ENCODE measurements at regions not wholly inside any gene's neighbourhood (a gene's known extent, or its start where the extent isn't known, plus 50 kb on each side); places are given as distances from the start of the nearest gene placed in this dataset.

GRCh38 chr13:63546524-63546923 lies 2130.9 kb upstream of the PCDH20 start:
- Histone ChIP-seq H3K4me3 (ENCODE audit: low read length, poor library complexity, severe bottlenecking) (no peak overlapping the region), H4K20me1 (ENCODE audit: insufficient read depth, low read length, poor library complexity, severe bottlenecking) (no peaks in the 10 kb centered on the region), H3K4me2 (ENCODE audit: low read depth, low read length, poor library complexity, severe bottlenecking) (no peak overlapping the region), H3K36me3 (ENCODE audit: insufficient read depth, low read length) (no peaks in the 10 kb centered on the region), H3K79me2 (ENCODE audit: insufficient read depth, low read length) (no peaks in the 10 kb centered on the region), H3K9ac (ENCODE audit: low read depth, low read length, poor library complexity, severe bottlenecking) (no peak overlapping the region), H3K9me2 (replicated peaks; ENCODE audit: low read depth, low read length) (no peaks in the 10 kb centered on the region), H3K4me1 (ENCODE audit: insufficient read depth, low read length, poor library complexity, severe bottlenecking) (no peaks in the 10 kb centered on the region), H3F3A (ENCODE audit: low read depth) (no peaks in the 10 kb centered on the region), H3K27me3 (ENCODE audit: insufficient read depth, low read length, poor library complexity, severe bottlenecking) (no peaks in the 10 kb centered on the region), H2AFZ (ENCODE audit: low read length) (no peak overlapping the region), H3K9me3 (ENCODE audit: insufficient read depth, low read depth, low read length) (no peaks in the 10 kb centered on the region)
- TF ChIP-seq EZH2phosphoT487 (IDR thresholded peaks at IDR 0.05; ENCODE audit: borderline replicate concordance), result no peak

- no peaks in the 10 kb centered on the region for H3K9me2 ChIP-seq (replicated peaks; ENCODE audit: low read depth, low read length)
- TF ChIP-seq CTCF (conservative IDR thresholded peaks at IDR 0.05; ENCODE audit: low read length) (no peak), EZH2phosphoT487 (IDR thresholded peaks at IDR 0.05; ENCODE audit: borderline replicate concordance) (no peak)
- H3K36me3 ChIP-seq (ENCODE audit: insufficient read depth, low read length), result no peaks in the 10 kb centered on the region
- no peaks in the 10 kb centered on the region for H3K27me3 ChIP-seq (ENCODE audit: insufficient read depth, low read length, poor library complexity, severe bottlenecking)
- no peaks in the 10 kb centered on the region for H4K20me1 ChIP-seq (ENCODE audit: insufficient read depth, low read length, poor library complexity, severe bottlenecking)
- H2AFZ ChIP-seq (ENCODE audit: low read length), result no peak overlapping the region
- H3K4me2 ChIP-seq (ENCODE audit: low read depth, low read length, poor library complexity, severe bottlenecking), result no peak overlapping the region
- H3K9me3 ChIP-seq (ENCODE audit: insufficient read depth, low read depth, low read length), result no peaks in the 10 kb centered on the region
- H3K9ac ChIP-seq (ENCODE audit: low read depth, low read length, poor library complexity, severe bottlenecking), result no peak overlapping the region
- H3K4me3 ChIP-seq (ENCODE audit: low read length, poor library complexity, severe bottlenecking), result no peak overlapping the region
- no peaks in the 10 kb centered on the region for H3F3A ChIP-seq (ENCODE audit: low read depth)
- no peaks in the 10 kb centered on the region for H3K4me1 ChIP-seq (ENCODE audit: insufficient read depth, low read length, poor library complexity, severe bottlenecking)
- no peaks in the 10 kb centered on the region for H3K79me2 ChIP-seq (ENCODE audit: insufficient read depth, low read length)
These were observed 2127.1 kb upstream of the PCDH20 start for GRCh38 chr13:63542770-63543169.

GRCh38 chr13:63541336-63541735 lies 2125.7 kb upstream of the PCDH20 start:
- Histone ChIP-seq H3K27me3 (ENCODE audit: insufficient read depth, low read length, poor library complexity, severe bottlenecking) (no peaks in the 10 kb centered on the region), H3K79me2 (ENCODE audit: insufficient read depth, low read length) (no peaks in the 10 kb centered on the region), H3K9me2 (replicated peaks; ENCODE audit: low read depth, low read length) (no peaks in the 10 kb centered on the region), H4K20me1 (ENCODE audit: insufficient read depth, low read length, poor library complexity, severe bottlenecking) (no peaks in the 10 kb centered on the region), H3F3A (ENCODE audit: low read depth) (no peaks in the 10 kb centered on the region), H3K9me3 (ENCODE audit: insufficient read depth, low read depth, low read length) (no peaks in the 10 kb centered on the region), H3K36me3 (ENCODE audit: insufficient read depth, low read length) (no peaks in the 10 kb centered on the region), H3K9ac (ENCODE audit: low read depth, low read length, poor library complexity, severe bottlenecking) (no peak overlapping the region), H3K4me2 (ENCODE audit: low read depth, low read length, poor library complexity, severe bottlenecking) (no peak overlapping the region), H3K4me3 (ENCODE audit: low read length, poor library complexity, severe bottlenecking) (no peak overlapping the region), H2AFZ (ENCODE audit: low read length) (no peak overlapping the region), H3K4me1 (ENCODE audit: insufficient read depth, low read length, poor library complexity, severe bottlenecking) (no peaks in the 10 kb centered on the region)
- TF ChIP-seq EZH2phosphoT487 (IDR thresholded peaks at IDR 0.05; ENCODE audit: borderline replicate concordance), result no peak
- no peak for TF ChIP-seq CTCF (conservative IDR thresholded peaks at IDR 0.05; ENCODE audit: low read length)

- Histone ChIP-seq H3K4me2 (ENCODE audit: low read depth, low read length, poor library complexity, severe bottlenecking) (no peak overlapping the region), H3K27me3 (ENCODE audit: insufficient read depth, low read length, poor library complexity, severe bottlenecking) (no peaks in the 10 kb centered on the region), H3K79me2 (ENCODE audit: insufficient read depth, low read length) (no peaks in the 10 kb centered on the region), H3K4me3 (ENCODE audit: low read length, poor library complexity, severe bottlenecking) (no peak overlapping the region), H3K4me1 (ENCODE audit: insufficient read depth, low read length, poor library complexity, severe bottlenecking) (no peaks in the 10 kb centered on the region), H3K36me3 (ENCODE audit: insufficient read depth, low read length) (no peaks in the 10 kb centered on the region), H4K20me1 (ENCODE audit: insufficient read depth, low read length, poor library complexity, severe bottlenecking) (no peaks in the 10 kb centered on the region), H3K9me3 (ENCODE audit: insufficient read depth, low read depth, low read length) (no peaks in the 10 kb centered on the region), H3K9me2 (replicated peaks; ENCODE audit: low read depth, low read length) (no peaks in the 10 kb centered on the region), H3K9ac (ENCODE audit: low read depth, low read length, poor library complexity, severe bottlenecking) (no peak overlapping the region), H2AFZ (ENCODE audit: low read length) (no peak overlapping the region), H3F3A (ENCODE audit: low read depth) (no peaks in the 10 kb centered on the region)
- TF ChIP-seq CTCF (conservative IDR thresholded peaks at IDR 0.05; ENCODE audit: low read length) (no peak), EZH2phosphoT487 (IDR thresholded peaks at IDR 0.05; ENCODE audit: borderline replicate concordance) (no peak)
These were observed 2124.4 kb upstream of the PCDH20 start for GRCh38 chr13:63540061-63540460.

Data from Loucy (cell line).